ENCODE measurements at regions not wholly inside any gene's neighbourhood (a gene's known extent, or its start where the extent isn't known, plus 50 kb on each side); places are given as distances from the start of the nearest gene placed in this dataset.
"Not testable (repeated sequence)": the region's sequence is repeated elsewhere in the genome, so short reads cannot be mapped to it uniquely, and the experiment has no call there.

DNA sequence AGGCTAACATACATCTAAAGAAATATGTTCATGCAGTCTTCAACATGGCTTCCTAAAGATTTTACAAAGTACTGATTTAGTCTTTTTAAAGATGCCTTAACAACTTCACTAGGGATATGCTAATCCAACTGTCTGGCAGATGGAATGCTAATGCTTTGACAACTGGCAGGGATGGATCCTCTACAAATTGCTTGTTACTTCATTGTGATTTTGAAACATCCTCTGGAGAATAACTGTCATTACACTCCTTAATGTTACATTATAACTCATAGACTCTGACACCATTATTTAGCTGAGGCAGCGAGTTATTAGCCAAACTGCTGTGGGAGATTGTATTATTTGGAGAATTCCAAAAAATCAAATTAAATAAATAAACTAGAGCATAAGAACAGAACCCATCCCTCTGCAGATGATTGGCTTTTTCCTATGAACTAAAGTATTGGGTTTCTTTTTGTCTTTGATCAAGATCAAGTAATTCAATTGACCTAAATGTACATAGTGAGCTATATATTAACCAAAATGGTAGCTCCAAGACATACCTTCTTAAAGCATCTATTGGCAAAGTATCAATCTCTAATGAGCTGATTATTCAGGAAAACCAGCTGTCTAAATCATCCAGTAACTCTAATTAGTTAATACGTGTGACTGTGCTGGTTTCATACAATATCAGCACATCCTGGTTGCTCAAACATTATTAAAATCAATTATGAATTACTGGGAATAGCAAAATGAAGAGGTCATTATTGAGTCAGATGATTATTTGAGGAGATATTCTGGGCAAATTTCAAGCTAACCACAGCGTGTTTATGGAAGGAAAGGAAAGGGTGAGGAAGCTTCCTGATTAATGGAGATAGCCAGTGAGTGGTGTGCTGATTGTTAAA lies 321.3 kb upstream of the TFPI start:
- DNase-seq = no peak

DNA sequence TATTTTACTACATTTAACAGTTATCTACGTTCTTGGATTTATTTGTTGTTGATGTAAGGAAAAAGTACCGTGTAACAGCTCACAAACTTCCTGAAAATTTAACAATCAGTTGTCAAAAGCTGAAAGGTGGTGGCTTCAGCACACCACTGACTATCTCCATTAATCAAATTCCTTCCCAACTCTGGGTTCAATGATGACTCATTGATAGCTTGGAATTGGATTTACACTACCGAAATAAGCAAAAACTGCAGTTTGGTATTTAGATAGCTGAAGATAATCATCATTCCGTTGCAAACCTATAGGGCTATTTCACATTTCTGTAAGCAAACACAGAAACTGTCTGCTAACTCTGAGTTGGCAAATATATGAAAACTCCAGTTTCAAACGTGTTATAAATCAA lies 322.3 kb upstream of the TFPI start:
- DNase-seq = no peak

DNA sequence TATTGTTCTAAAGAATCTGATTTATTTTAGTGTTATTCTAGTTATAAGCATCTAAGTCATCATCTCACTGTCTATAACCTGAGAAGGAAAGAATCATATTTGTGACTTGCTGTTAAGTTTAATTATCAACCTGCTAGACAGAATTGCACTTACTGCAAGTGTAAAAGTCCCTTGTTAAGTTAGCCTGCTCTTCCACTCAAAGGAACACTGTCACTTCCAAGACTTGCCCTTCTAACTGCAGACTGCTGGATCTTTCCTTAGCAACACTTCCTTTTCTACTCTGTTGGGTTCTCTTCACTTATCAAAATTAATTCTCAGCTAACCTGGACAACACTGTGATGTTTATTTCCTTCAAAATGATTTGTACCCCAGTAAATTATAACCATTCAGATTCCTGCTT lies 323.2 kb upstream of the TFPI start:
- no peak for DNase-seq

DNA sequence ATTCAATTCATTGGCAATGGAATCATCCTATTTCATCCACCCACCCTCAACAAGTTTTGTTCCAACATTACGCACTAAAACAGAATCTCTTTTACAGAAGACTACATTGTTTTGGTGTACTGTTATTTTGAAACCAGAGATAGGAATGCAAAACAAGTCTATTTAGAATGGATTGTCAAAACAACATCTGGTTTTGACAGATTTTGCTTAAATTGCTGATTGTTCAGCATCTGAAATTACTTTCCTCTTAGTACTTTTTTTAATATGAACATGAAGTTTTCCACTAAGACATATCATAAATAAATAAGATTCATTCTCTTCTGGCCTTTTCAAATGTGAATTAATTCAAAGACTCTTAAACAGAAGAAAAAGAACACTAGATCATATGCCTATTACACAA lies 323.9 kb upstream of the TFPI start:
- no peak for DNase-seq

DNA sequence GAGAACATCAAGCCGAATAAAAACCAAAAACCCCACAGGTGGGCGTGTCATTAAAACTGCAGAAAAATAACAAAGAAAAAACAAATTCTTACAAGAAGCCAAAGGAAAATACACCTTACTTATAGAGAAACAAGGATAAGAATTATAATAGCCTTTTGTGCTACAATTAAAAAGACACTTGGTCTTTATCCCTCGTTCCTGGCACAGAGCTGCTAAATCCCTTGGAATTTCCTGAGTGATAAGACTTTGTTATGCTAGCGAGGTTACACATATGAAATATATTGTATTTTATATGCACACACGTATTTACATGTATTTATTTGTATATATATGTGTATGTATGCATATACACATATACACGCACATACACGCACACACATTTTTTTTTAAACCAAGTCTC lies 325.3 kb upstream of the TFPI start:
- DNase-seq = no peak

DNA sequence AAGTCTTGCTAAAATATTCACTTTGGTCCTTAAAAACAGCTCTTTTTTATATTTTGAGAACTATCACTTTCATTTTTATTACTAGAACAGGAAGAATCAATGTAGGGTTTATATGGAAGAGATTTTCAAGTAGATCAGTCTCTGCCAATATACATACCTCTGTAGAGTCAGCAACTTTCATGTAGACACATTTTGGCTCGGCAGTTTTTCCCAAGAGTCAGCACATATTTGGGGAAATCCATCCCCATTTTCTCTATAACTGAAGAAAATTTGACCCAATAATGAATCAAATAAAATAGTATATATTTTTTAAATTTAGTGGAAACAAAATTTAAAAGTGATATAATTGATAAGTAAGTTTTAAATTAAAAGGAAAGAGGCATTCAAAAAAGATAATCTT lies 329.8 kb upstream of the TFPI start:
- no peak for DNase-seq

DNA sequence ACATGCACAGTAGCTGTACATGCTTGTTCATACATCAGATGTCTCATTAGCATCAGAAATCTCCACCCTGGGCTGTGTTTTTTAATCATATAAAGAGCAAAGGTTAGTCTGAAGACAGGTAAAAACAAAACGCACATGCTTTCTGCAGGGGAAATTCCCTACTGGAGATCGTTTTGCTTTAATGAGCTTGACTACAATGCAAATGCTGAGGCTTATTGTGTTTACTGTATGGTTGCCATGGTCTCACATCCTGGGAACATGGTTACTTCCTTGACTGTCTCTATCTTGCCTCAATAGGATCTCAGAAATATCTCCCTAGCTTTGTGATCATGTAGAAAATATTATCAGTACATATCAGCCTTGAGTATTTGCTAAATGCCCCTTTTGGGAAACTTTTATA lies 336.5 kb upstream of the TFPI start:
- DNase-seq = no peak

DNA sequence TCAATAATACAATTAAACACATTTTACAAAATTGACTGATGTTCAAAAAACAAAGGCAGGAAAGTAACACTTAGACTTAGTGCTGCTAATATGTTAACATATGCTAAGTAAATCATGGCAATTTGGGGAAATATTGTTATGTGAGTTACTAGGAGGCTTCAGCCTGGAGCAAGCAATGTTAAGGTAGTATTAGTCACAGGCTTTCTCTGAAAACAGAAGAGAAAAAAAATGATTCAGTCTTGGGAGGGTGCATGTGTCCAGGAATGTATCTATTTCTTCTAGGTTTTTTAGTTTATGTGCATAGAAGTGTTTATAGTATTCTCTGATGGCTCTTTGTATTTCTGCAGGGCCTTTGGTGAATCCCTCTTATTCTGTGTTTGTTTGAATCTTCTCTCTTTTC lies 345.8 kb upstream of the TFPI start:
- no peak for DNase-seq

DNA sequence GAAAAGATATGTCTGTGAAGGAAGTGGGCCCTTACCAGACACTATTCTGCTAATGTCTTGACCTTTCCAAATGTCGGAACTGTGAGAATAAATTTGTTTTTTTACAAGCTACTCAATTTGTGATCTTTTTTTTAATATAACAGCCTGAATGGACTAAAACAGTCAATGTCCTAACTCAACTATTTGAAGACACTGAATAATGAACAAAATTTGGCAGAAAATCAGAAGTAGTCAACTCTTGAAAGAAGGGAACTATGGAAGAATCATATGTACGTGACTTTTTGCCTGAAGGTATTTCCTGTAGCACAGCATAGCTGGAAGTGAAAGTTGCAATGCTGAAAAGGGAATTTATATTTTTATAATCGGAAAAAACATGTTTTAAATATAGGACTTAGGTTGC lies 351.8 kb upstream of the TFPI start:
- no peak for DNase-seq

DNA sequence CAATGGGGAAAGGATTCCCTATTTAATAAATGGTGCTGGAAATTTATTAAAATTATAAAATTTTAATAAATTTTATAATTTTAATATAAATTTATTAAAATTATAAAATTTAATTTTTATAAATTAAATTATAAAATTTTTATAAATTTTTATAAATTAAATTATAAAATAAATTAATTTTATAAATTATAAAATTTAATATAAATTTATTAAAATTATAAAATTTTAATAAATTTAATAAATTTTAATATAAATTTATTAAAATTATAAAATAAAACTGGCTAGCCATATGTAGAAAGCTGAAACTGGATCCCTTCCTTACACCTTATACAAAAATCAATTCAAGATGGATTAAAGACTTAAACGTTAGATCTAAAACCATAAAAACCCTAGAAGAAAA lies 356.7 kb upstream of the TFPI start:
- DNase-seq = not testable (repeated sequence)

DNA sequence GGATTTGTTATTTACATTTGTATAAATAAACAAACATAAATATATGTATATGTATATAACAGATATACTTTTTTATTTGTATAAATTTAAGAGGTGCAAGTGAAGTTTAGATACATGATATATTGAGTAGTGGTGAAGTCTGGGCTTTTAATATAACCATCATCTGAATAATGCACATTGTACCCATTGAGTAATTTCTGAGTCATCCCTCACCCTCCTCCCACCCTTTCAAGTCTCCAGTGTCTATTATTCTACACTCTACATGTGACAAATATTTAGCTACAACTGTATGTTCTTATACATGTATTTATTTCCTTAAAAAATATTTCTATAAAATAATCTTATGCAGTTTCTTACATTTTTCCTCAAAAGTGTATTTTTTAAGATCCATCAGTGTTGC lies 358.7 kb upstream of the TFPI start:
- no peak for DNase-seq

DNA sequence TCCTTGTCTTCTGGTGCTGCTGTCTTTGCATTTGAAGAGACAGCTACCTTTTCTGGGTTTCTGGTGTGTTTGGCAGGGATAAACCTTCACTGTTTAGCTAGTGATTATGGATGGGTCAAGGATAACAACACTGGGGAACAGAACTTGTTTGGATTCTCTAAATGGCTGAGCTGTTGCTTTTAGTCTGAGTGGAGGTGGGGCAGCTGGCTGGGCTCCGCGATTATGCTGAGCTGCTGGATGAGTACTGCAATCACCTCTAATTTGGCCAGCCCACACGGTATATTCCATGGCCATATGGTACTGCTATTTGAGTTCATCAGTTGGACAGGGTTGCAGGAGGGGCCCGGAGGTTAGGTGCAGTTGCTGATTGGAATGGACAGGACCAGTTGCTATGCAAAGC lies 361.6 kb upstream of the TFPI start:
- no peak for DNase-seq

DNA sequence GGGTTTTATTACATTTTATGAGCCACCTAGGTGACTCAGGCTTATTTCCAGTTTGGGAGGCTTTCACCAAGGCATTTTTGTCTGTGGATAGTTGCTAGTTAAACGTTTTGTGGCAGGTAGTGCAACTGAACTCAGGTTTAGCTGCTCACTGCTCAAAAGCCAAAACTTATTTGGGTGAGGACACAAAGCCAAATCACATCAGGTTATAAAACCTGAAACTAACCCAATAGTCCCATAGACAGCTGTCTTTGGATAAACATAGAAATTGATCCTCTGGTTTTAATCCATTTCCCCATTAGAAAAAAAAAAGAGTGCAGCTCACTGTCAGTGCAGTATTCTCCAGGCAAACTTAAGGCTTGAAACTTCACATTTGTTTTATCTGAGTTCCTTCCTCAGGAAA lies 362.6 kb upstream of the TFPI start:
- DNase-seq = no peak

DNA sequence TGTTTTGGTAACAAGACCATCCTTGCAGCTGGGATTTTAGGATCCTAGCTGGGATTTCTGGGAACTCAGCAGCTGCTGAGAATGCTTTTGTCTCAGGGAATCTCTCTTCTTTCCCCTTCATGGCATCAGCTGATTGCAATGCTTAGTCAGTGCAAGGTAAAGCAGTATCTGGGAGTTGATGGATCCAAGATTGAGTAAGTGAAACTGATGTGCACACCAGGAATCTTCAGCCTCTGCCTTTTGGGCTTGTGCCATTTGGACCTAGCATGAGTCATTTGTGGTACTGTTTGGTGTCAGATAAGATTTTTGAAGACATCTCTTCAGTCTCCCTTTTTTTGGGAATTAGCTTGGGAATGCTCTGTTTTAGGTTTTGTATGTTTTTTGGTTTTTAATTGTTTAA lies 363.3 kb upstream of the TFPI start:
- DNase-seq = no peak

DNA sequence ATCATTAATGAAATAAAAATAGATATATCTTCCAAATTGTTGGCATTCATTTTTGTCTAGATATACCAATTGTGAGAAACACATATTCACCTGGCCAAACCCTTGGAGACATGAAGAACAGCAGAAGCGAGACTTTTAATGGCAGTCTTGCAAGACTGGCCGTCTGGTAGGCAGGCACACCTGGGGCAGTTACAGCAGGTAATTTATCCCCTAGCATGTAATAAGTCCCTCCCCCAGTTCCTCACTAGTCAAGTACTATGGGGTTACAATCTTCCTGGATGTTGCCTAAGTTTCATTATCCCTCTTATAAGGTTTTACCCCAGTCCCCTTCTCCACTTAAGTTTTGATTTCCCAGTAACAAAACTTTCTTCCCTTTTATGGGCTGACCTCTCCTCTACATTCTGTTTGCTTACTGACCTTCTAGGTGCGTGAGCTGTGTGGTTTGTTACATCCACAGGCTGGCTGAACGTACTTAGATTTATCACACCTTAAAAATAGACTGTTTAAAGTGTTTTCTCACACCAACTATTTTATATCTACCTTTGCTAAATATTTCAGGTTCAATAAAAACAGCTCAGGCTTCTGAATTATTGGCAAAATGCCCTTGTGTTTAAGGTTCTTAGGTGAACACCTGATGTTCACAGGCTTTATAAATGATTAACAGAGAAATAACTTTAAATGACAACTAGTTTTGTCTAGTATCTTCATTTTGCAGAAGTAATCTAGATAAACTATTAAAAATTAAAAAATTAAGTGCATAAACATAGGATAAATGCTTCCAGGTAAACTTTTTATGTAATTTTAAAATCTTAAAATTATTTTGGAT lies 365.0 kb upstream of the TFPI start:
- DNase-seq = no peak

DNA sequence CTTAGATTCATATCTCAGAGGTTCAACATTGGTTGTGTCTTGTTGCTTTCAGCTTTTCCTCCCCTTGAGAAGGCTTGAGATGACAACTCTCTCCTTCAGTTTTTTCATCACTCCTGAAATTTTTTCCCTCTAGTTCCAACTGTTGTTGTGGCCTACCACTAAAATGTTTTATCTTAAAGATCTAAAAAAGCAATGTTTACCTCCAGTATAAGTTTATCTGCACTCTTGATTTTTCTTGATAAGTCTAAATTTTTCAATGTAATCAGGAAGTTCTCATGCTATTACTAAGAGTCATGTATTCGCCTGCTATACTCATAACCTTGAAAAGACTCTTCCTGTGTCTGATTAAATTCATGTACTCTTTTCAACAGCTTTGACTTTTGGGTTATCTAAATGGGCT lies 366.3 kb upstream of the TFPI start:
- DNase-seq = no peak

DNA sequence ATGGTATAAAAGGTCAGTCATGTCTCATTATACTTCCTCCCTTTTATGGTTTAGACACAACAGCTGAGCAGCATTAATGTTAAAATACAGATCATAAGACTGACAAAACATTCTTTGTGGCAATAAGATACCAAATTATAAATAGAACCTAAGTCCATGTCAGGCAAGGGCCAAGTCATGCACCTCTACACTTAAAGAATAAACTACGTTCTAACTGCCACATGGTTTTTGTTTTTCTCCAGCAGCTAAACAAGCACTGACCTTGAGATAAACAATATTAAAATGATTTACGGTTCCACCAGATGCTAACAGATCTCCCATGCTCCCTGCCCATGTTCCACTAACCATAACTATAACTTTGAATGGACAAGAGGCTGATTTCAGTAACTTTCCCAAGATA lies 368.6 kb upstream of the TFPI start:
- DNase-seq = no peak

DNA sequence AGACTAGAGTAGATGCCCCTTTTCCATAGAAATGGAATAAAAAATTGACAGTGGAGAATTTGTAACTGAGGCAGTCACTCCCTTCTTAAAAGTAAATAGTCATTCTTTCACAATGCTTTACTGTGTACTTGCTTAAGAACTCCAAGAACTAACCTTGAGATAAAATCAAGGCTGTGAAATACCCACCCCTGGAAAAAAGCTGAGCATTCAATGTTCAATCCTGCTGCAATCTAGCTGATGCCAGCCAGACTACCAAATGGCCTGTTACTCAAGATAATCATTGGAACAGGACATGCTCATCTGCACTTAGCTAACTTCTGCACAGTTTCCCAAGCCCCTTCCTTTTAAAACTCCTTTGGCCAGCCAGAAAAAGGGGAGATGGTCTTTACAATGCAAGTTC lies 367.4 kb upstream of the GULP1 start:
- DNase-seq = no peak

DNA sequence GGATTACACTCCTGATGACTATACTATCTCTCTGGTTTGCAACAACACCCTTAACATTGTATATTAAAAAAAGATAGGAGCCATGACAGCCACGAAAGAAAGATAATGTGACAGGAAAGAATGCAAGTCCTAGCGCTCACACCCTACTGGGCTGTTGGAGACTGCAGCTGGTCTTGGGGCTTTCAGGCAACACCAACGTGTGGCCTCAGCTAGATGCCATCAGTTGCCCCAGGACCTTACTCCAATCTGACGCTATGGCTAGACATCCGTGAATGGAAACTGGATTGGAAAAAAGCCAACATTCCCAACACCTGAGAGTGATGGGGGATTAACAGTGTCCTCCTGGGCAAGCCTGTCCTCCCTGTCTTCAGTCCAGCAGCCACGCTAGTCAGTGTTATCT lies 357.4 kb upstream of the GULP1 start:
- DNase-seq = no peak

DNA sequence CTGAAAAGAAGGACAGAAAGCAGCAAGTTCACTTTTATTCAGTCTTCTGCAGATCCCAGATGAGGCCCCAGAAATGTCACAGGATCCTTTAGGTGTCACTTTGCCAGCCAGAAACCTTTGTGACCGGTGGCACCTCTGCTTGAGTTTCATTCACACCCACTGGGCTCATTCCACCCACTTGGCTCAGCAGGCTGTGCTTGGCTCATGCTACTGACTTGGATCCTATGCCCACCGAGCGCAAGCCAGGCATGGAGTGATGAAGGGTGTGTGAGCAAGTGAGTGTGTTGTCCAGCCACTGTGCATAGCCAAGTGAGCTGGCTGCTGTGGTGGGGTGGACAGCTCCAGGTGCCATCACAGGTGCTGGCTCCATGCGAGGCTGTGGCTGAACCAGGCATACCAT lies 357.0 kb upstream of the GULP1 start:
- DNase-seq = no peak

DNA sequence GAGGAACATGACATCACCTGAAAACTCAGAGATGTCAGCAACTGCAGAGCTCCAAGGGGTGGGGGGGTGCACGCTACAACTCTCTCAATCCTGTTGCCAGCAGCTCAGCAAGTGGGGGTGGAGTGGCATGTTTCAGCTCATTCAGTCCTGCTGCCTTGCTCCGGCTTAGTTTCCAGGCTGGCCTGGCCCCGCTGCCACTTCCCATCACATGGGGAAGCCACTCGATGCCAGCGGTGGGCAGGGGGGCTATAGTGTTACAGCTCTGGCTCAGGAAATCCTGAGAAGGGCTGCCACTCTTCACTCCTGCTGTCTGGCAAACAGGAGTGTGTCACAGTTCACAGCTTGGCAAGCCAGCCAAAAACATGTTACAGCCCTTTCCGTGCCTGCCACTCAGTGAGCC lies 356.5 kb upstream of the GULP1 start:
- DNase-seq = no peak

DNA sequence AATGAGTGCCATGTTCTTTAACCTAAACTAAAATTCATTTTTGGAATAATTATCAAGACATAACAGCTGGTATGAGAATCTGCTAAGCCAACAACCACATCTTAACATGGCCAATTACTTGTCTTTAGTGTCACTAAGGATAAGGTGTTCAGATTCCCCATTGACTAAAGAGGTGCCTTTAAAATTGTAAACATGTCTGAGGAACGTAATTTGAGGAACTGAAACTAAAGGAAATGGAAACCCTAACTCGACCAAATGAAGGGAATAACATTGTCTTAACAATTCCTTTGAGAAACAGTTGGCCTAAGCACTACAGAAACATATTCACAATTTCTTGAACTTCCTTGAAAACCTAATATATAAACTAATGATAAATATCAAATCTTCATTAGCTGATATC lies 355.4 kb upstream of the GULP1 start:
- no peak for DNase-seq

DNA sequence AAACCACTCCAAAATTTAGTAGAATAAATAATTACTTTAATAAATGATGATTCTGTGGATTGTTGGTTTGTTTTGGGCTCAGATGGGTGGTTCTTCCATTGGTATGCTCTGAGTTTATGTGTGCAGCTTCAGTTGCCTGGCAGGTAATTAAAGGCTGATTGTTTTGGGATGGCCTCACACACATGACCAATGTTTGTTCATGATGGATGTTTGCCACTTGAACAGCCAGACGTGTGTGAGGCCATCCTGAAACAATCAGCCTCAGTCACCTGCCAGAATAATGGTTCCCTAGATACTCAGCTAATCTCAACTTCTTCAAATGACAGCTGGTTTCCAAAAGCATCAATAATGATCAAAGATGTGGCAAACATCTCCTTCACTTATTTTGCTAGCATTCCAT lies 352.5 kb upstream of the GULP1 start:
- no peak for DNase-seq

DNA sequence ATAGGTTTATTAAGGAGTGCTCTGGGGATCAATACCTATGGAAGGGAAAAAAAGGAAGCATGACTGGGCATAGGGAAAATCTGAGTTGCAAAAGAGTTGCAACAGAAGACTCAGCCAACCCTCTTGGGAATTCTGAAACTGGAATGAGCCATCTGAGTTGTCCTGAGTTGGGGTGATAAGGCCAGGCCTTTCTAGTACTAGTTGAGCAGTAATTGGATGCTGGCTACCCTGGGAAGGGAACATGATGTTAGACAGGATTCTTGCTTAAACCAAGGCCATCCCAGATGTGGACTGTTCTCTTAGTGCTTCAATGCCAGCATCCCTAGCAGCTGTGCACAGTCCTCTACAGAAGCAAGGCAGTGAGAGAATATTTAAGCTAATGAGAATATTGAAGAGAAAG lies 348.8 kb upstream of the GULP1 start:
- DNase-seq = no peak
